ENCODE measurements at regions not wholly inside any gene's neighbourhood (a gene's known extent, or its start where the extent isn't known, plus 50 kb on each side); places are given as distances from the start of the nearest gene placed in this dataset.

DNA sequence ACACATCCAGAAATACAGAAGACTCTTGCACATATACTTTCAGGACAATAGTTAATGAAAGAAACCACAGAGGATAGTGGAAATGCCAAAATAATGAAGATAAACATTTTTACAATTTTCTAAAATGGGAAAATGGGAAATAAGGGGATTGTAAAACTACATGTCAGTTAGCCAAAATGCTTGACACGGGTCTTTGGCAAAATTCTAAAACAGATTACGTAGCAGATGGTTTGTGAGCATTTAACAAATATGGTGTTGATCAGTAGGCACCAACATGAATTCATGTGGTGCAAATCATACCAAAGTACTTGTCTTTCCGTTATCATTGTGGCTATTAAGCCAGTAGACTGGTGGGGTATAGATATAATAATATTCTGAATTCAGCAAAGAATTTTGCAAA, 348.5 kb upstream of the ROBO1 start:
- H3K36me3 ChIP-seq (ENCODE audit: control insufficient read depth in 2 of 2, insufficient read depth in 2 of 2, low read length in 2 of 2), result no peaks in the 10 kb centered on the region
- no peak overlapping the region for H3K9ac ChIP-seq (ENCODE audit: low read depth in 1 of 2, low read length in 2 of 2)
- no peak overlapping the region for H3K4me3 ChIP-seq (ENCODE audit: low read length in 2 of 2)
- no peaks in the 10 kb centered on the region for H3K9me3 ChIP-seq (ENCODE audit: control insufficient read depth in 2 of 2, low read length in 2 of 2)
- no peaks in the 10 kb centered on the region for H3K27me3 ChIP-seq (ENCODE audit: control insufficient read depth in 2 of 2, insufficient read depth in 2 of 2, low read length in 2 of 2)
- H3K27ac ChIP-seq (ENCODE audit: low read depth in 2 of 2, low read length in 2 of 2), result no peak overlapping the region
- no peaks in the 10 kb centered on the region for H3K4me1 ChIP-seq (ENCODE audit: control insufficient read depth in 2 of 2, insufficient read depth in 2 of 2, low read length in 2 of 2)

DNA sequence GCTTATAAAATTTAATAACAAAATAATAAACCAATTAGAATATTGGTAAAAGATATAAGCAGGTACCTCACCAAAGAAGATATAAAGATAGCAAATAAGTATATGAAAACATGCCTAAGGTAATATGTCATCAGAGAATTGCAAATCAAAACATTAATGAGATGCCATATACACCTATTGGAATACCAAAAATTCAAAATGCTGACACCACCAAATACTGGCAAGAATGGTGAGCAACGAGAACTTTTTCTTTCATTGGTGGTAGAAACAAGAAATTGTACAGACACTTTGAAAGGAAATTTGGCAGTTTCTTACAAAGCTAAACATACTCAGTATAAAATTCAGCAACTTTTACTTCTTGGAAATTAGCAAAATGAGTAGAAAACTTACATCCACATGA, 346.9 kb upstream of the ROBO1 start:
- no peaks in the 10 kb centered on the region for H3K9me3 ChIP-seq (ENCODE audit: control insufficient read depth in 2 of 2, low read length in 2 of 2)
- no peaks in the 10 kb centered on the region for H3K27me3 ChIP-seq (ENCODE audit: control insufficient read depth in 2 of 2, insufficient read depth in 2 of 2, low read length in 2 of 2)
- H3K9ac ChIP-seq (ENCODE audit: low read depth in 1 of 2, low read length in 2 of 2), result no peak overlapping the region
- no peaks in the 10 kb centered on the region for H3K36me3 ChIP-seq (ENCODE audit: control insufficient read depth in 2 of 2, insufficient read depth in 2 of 2, low read length in 2 of 2)
- no peak overlapping the region for H3K4me3 ChIP-seq (ENCODE audit: low read length in 2 of 2)
- no peak overlapping the region for H3K27ac ChIP-seq (ENCODE audit: low read depth in 2 of 2, low read length in 2 of 2)
- H3K4me1 ChIP-seq (ENCODE audit: control insufficient read depth in 2 of 2, insufficient read depth in 2 of 2, low read length in 2 of 2), result no peaks in the 10 kb centered on the region

DNA sequence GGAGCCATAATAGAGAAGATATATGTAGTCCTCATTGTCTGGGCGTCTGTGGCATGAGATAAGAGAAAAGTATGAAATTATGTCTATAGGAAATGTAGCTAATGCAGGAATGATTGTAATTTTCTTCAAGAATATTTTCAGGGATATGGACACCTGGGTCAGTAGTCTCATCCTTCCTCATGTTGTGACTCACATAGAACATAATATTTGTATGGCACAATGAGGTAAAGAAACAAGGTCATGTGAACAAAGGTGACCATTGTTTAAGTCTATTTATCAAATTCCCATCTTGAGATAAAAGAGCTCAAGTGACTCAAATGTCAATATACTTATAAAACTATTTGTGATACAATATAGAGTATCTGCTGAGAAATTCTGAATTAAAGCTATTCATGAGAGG, 345.5 kb upstream of the ROBO1 start:
- Histone ChIP-seq H3K4me3 (ENCODE audit: low read length in 2 of 2) (no peak overlapping the region), H3K9ac (ENCODE audit: low read depth in 1 of 2, low read length in 2 of 2) (no peak overlapping the region), H3K4me1 (ENCODE audit: control insufficient read depth in 2 of 2, insufficient read depth in 2 of 2, low read length in 2 of 2) (no peaks in the 10 kb centered on the region), H3K36me3 (ENCODE audit: control insufficient read depth in 2 of 2, insufficient read depth in 2 of 2, low read length in 2 of 2) (no peaks in the 10 kb centered on the region), H3K27ac (ENCODE audit: low read depth in 2 of 2, low read length in 2 of 2) (no peak overlapping the region), H3K27me3 (ENCODE audit: control insufficient read depth in 2 of 2, insufficient read depth in 2 of 2, low read length in 2 of 2) (no peaks in the 10 kb centered on the region), H3K9me3 (ENCODE audit: control insufficient read depth in 2 of 2, low read length in 2 of 2) (no peaks in the 10 kb centered on the region)

DNA sequence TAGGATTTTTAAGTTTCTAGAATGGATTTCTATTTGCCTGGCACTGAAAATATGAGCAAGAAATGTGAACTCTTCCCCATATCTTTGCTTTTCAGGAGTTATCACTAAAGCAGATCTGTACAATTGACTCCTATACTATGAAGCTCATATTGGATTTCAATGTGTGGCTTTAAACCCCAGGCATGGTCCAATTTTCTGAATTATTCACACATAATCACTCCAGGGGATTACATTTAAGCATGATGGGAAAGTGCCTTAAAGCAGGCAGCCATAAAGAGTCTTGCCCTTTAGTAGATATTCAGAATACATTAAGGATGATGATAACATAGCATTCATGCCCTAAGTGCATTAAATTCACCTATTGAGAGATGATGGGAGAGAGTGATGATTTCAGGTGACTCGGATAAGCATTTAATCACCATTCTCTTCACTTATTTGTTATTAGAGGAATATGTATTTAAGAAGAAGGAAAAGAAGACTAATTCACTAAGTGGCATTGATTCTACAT, 331.8 kb upstream of the ROBO1 start:
- Histone ChIP-seq H3K9me3 (ENCODE audit: control insufficient read depth in 2 of 2, low read length in 2 of 2) (no peaks in the 10 kb centered on the region), H3K9ac (ENCODE audit: low read depth in 1 of 2, low read length in 2 of 2) (no peak overlapping the region), H3K4me3 (ENCODE audit: low read length in 2 of 2) (no peak overlapping the region), H3K27me3 (ENCODE audit: control insufficient read depth in 2 of 2, insufficient read depth in 2 of 2, low read length in 2 of 2) (no peaks in the 10 kb centered on the region), H3K4me1 (ENCODE audit: control insufficient read depth in 2 of 2, insufficient read depth in 2 of 2, low read length in 2 of 2) (no peaks in the 10 kb centered on the region), H3K36me3 (ENCODE audit: control insufficient read depth in 2 of 2, insufficient read depth in 2 of 2, low read length in 2 of 2) (no peaks in the 10 kb centered on the region), H3K27ac (ENCODE audit: low read depth in 2 of 2, low read length in 2 of 2) (no peak overlapping the region)

DNA sequence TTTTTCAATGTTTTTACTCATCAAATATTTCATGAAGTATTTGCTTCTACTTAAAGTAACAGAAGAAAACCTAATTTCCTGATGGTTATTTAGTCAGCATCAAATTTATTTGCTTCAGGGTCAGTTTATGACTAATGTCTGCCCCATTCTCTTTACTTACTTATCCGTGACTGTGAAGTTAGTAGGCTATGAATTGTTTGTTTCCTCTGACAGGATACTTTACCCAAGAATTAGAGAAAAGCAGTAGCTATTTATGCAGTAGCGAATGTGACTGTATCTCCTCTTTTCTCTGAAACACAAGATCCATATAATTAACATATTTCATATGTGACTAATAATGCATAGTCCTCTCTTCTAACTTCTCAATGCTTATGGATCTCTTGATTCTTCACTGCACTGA, 329.9 kb upstream of the ROBO1 start:
- Histone ChIP-seq H3K27me3 (ENCODE audit: control insufficient read depth in 2 of 2, insufficient read depth in 2 of 2, low read length in 2 of 2) (no peaks in the 10 kb centered on the region), H3K4me3 (ENCODE audit: low read length in 2 of 2) (no peak overlapping the region), H3K4me1 (ENCODE audit: control insufficient read depth in 2 of 2, insufficient read depth in 2 of 2, low read length in 2 of 2) (no peaks in the 10 kb centered on the region), H3K27ac (ENCODE audit: low read depth in 2 of 2, low read length in 2 of 2) (no peak overlapping the region), H3K9ac (ENCODE audit: low read depth in 1 of 2, low read length in 2 of 2) (no peak overlapping the region), H3K36me3 (ENCODE audit: control insufficient read depth in 2 of 2, insufficient read depth in 2 of 2, low read length in 2 of 2) (no peaks in the 10 kb centered on the region), H3K9me3 (ENCODE audit: control insufficient read depth in 2 of 2, low read length in 2 of 2) (no peaks in the 10 kb centered on the region)

DNA sequence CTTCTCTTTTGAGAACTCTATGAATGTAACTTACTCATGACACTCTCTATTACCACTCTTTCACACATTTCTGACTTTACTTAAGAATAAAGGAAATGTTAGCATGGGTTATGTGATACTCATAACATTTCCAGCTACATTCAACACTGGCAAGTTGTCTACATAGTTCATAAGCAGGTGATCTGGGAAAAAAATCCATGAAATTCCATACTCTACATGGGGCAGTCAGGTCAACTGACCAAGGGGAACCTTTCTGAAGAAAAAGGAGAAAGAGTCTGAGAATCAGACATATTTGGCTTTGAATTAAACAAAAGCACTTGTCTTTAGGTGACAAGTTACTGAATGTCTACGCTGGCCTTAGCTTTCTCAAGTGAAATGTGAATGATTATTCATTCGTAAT, 329.1 kb upstream of the ROBO1 start:
- H3K9me3 ChIP-seq (ENCODE audit: control insufficient read depth in 2 of 2, low read length in 2 of 2), result no peaks in the 10 kb centered on the region
- no peak overlapping the region for H3K27ac ChIP-seq (ENCODE audit: low read depth in 2 of 2, low read length in 2 of 2)
- no peak overlapping the region for H3K4me3 ChIP-seq (ENCODE audit: low read length in 2 of 2)
- no peaks in the 10 kb centered on the region for H3K27me3 ChIP-seq (ENCODE audit: control insufficient read depth in 2 of 2, insufficient read depth in 2 of 2, low read length in 2 of 2)
- H3K36me3 ChIP-seq (ENCODE audit: control insufficient read depth in 2 of 2, insufficient read depth in 2 of 2, low read length in 2 of 2), result no peaks in the 10 kb centered on the region
- H3K4me1 ChIP-seq (ENCODE audit: control insufficient read depth in 2 of 2, insufficient read depth in 2 of 2, low read length in 2 of 2), result no peaks in the 10 kb centered on the region
- no peak overlapping the region for H3K9ac ChIP-seq (ENCODE audit: low read depth in 1 of 2, low read length in 2 of 2)

DNA sequence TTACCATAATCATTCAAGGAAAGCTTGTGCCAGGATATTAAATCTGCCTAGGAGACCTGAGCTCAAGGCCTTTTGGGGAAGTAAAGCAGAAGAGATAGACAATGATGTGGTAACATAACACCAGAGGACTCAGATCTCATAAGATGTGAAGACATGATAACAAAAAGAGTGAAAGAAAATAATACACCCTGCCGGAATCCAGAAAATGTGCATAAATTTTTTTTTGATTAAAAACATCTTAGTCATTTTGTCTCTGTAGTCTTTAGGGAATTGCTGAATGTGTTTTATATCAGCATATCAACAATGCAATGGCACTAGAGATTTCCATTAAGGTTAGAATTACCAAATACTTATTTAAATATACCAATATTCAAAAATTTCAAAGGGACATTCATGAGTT, 326.8 kb upstream of the ROBO1 start:
- H3K36me3 ChIP-seq (ENCODE audit: control insufficient read depth in 2 of 2, insufficient read depth in 2 of 2, low read length in 2 of 2), result no peaks in the 10 kb centered on the region
- no peaks in the 10 kb centered on the region for H3K9me3 ChIP-seq (ENCODE audit: control insufficient read depth in 2 of 2, low read length in 2 of 2)
- no peaks in the 10 kb centered on the region for H3K4me1 ChIP-seq (ENCODE audit: control insufficient read depth in 2 of 2, insufficient read depth in 2 of 2, low read length in 2 of 2)
- H3K27ac ChIP-seq (ENCODE audit: low read depth in 2 of 2, low read length in 2 of 2), result no peak overlapping the region
- H3K4me3 ChIP-seq (ENCODE audit: low read length in 2 of 2), result no peak overlapping the region
- no peaks in the 10 kb centered on the region for H3K27me3 ChIP-seq (ENCODE audit: control insufficient read depth in 2 of 2, insufficient read depth in 2 of 2, low read length in 2 of 2)
- H3K9ac ChIP-seq (ENCODE audit: low read depth in 1 of 2, low read length in 2 of 2), result no peak overlapping the region

DNA sequence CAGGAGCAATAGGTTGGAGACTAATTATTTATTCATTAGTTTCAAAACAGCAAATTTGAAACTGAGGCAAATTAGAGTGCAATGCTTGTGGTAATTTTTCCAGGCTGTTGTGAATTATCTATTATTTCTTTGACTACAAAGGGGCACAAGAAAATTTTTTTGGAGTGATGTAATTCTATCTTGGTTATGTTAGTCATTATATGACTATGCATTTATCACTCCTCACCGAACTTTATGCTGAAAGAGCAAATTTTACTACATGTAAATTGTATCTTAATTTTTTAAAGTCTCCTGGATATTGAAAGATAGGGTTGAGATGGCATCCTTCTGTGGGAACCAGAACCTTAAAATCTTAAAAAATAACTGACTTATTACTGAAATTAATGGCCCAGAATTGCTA, 320.0 kb upstream of the ROBO1 start:
- H3K9me3 ChIP-seq (ENCODE audit: control insufficient read depth in 2 of 2, low read length in 2 of 2), result no peaks in the 10 kb centered on the region
- no peak overlapping the region for H3K4me3 ChIP-seq (ENCODE audit: low read length in 2 of 2)
- H3K4me1 ChIP-seq (ENCODE audit: control insufficient read depth in 2 of 2, insufficient read depth in 2 of 2, low read length in 2 of 2), result no peaks in the 10 kb centered on the region
- no peak overlapping the region for H3K9ac ChIP-seq (ENCODE audit: low read depth in 1 of 2, low read length in 2 of 2)
- H3K27me3 ChIP-seq (ENCODE audit: control insufficient read depth in 2 of 2, insufficient read depth in 2 of 2, low read length in 2 of 2), result no peaks in the 10 kb centered on the region
- no peak overlapping the region for H3K27ac ChIP-seq (ENCODE audit: low read depth in 2 of 2, low read length in 2 of 2)
- H3K36me3 ChIP-seq (ENCODE audit: control insufficient read depth in 2 of 2, insufficient read depth in 2 of 2, low read length in 2 of 2), result no peaks in the 10 kb centered on the region

DNA sequence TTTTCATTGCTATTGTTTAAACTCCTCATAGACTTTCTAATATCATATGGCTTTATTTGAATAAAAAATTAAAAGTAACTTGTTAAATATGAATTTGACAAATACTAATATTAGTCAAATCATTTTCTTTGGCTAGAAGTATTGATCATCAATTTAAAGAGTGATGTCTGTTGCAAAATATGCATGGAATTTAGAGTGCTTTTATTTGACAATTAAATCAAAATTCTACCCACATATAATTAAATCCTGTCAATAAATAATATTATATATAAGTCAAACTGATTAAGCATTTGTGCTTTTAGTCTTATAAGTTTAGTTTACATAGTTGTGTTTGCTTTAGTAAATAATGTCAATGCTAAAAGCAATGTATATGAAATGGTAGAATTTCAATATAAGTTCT, 318.6 kb upstream of the ROBO1 start:
- Histone ChIP-seq H3K4me3 (ENCODE audit: low read length in 2 of 2) (no peak overlapping the region), H3K36me3 (ENCODE audit: control insufficient read depth in 2 of 2, insufficient read depth in 2 of 2, low read length in 2 of 2) (no peaks in the 10 kb centered on the region), H3K4me1 (ENCODE audit: control insufficient read depth in 2 of 2, insufficient read depth in 2 of 2, low read length in 2 of 2) (no peaks in the 10 kb centered on the region), H3K9me3 (ENCODE audit: control insufficient read depth in 2 of 2, low read length in 2 of 2) (no peaks in the 10 kb centered on the region), H3K27ac (ENCODE audit: low read depth in 2 of 2, low read length in 2 of 2) (no peak overlapping the region), H3K9ac (ENCODE audit: low read depth in 1 of 2, low read length in 2 of 2) (no peak overlapping the region), H3K27me3 (ENCODE audit: control insufficient read depth in 2 of 2, insufficient read depth in 2 of 2, low read length in 2 of 2) (no peaks in the 10 kb centered on the region)

DNA sequence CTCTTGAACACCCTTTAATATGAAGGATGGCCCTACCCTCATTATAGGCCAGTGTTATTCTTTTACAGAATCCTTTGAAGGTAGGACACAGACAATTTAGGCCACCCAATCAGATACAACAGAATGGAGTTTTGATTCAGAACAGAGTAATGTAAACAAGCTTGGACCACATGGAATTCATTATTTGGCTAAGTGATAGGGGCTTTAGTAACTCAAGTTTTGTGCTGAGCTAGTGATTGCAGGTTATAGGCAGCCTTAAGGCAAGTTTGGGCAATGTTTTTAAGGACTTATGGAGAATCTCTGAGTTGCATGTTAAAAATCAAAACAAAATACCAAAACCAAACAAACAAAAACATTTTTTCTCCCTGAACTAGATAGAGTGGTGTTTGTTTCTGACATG, 312.1 kb upstream of the ROBO1 start:
- Histone ChIP-seq H3K36me3 (ENCODE audit: control insufficient read depth in 2 of 2, insufficient read depth in 2 of 2, low read length in 2 of 2) (no peaks in the 10 kb centered on the region), H3K4me1 (ENCODE audit: control insufficient read depth in 2 of 2, insufficient read depth in 2 of 2, low read length in 2 of 2) (no peaks in the 10 kb centered on the region), H3K27me3 (ENCODE audit: control insufficient read depth in 2 of 2, insufficient read depth in 2 of 2, low read length in 2 of 2) (no peaks in the 10 kb centered on the region), H3K9me3 (ENCODE audit: control insufficient read depth in 2 of 2, low read length in 2 of 2) (no peaks in the 10 kb centered on the region), H3K4me3 (ENCODE audit: low read length in 2 of 2) (no peak overlapping the region), H3K27ac (ENCODE audit: low read depth in 2 of 2, low read length in 2 of 2) (no peak overlapping the region), H3K9ac (ENCODE audit: low read depth in 1 of 2, low read length in 2 of 2) (no peak overlapping the region)

DNA sequence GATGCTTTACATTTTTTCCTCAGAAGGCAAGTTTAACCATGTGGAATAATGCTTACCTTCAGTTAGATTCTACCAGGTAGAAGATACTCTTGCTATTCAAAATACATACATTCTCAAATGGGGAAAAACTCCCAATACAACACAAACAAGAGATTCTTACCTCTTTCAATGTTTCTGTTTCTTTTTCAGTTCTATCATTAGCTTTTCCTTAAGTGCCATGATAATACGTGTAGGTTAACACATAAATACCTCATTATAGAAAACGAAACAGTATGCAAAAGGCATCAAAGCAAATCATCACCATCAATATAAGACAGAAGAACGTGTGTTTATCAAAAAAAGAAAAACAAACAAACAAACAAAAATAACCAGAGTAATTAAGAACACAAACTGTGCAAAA, 300.7 kb upstream of the ROBO1 start:
- no peak overlapping the region for H3K9ac ChIP-seq (ENCODE audit: low read depth in 1 of 2, low read length in 2 of 2)
- H3K4me1 ChIP-seq (ENCODE audit: control insufficient read depth in 2 of 2, insufficient read depth in 2 of 2, low read length in 2 of 2), result no peaks in the 10 kb centered on the region
- H3K27ac ChIP-seq (ENCODE audit: low read depth in 2 of 2, low read length in 2 of 2), result no peak overlapping the region
- H3K27me3 ChIP-seq (ENCODE audit: control insufficient read depth in 2 of 2, insufficient read depth in 2 of 2, low read length in 2 of 2), result no peaks in the 10 kb centered on the region
- no peaks in the 10 kb centered on the region for H3K9me3 ChIP-seq (ENCODE audit: control insufficient read depth in 2 of 2, low read length in 2 of 2)
- no peak overlapping the region for H3K4me3 ChIP-seq (ENCODE audit: low read length in 2 of 2)
- H3K36me3 ChIP-seq (ENCODE audit: control insufficient read depth in 2 of 2, insufficient read depth in 2 of 2, low read length in 2 of 2), result no peaks in the 10 kb centered on the region

Data from mucosa of rectum (tissue), 2 donors.